ENCODE measurements at regions not wholly inside any gene's neighbourhood (a gene's known extent, or its start where the extent isn't known, plus 50 kb on each side); places are given as distances from the start of the nearest gene placed in this dataset.
"Not testable (repeated sequence)": the region's sequence is repeated elsewhere in the genome, so short reads cannot be mapped to it uniquely, and the experiment has no call there.

DNA sequence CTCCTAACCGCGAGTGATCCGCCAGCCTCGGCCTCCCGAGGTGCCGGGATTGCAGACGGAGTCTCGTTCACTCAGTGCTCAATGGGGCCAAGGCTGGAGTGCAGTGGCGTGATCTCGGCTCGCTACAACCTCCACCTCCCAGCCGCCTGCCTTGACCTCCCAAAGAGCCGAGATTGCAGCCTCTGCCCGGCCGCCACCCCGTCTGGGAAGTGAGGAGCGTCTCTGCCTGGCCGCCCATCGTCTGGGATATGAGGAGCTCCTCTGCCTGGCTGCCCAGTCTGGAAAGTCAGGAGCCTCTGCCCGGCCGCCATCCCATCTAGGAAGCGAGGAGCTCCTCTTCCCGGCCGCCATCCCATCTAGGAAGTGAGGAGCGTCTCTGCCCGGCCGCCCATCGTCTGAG lies 58.8 kb upstream of the ANKRD30BL start:
- not testable (repeated sequence) for H3K4me3 ChIP-seq (replicated peaks in 1 of 2; ENCODE audit: low read depth in 2 of 2, low read length in 2 of 2); DNase-seq (ENCODE audit: low read depth in 2 of 2)

DNA sequence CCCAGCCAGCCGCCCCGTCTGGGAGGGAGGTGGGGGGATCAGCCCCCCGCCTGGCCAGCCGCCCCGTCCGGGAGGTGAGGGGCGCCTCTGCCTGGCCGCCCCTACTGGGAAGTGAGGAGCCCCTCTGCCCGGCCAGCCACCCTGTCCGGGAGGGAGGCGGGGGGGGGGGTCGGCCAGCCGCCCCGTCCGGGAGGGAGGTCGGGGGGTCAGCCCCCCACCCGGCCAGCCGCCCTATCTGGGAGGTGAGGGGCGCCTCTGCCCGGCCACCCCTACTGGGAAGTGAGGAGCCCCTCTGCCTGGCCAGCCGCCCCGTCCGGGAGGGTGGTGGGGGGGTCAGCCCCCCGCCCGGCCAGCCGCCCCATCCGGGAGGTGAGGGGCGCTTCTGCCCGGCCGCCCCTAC lies 60.1 kb upstream of the ANKRD30BL start:
- DNase-seq (ENCODE audit: low read depth in 2 of 2) = not testable (repeated sequence)

GRCh38 chr2:132252191-132252893 lies 90.6 kb upstream of the ANKRD30BL start:
- no peak for DNase-seq (ENCODE audit: low read depth in 2 of 2)
- no peak for TF ChIP-seq CTCF (IDR thresholded peaks at IDR 0.05; ENCODE audit: low read depth, low read length)
- H3K4me3 ChIP-seq (replicated peaks in 1 of 2; ENCODE audit: low read depth in 2 of 2, low read length in 2 of 2) = no peak overlapping the region

More for the DNA sequence above, 60.1 kb upstream of the ANKRD30BL start:
- not testable (repeated sequence) for H3K4me3 ChIP-seq (replicated peaks in 1 of 2; ENCODE audit: low read depth in 2 of 2, low read length in 2 of 2)

DNA sequence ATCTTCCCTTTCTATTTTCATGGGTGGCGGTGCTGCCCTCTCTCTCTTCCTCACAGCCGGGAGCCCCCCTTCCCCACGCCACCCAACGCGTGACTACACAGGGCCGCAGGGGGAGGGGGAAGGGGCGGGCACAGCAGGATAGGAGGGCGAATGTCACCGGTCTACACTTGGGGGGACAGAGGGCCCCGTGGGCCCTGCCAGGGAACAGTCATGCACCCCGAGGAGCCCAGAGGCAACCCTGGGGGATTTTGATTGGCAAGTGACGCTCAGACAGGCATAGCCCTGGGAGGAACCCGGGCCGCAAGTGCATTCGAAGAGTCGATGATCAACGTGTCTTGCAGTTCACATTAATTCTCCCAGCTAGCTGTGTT lies 91.1 kb upstream of the ANKRD30BL start:
- no peak for TF ChIP-seq CTCF (IDR thresholded peaks at IDR 0.05; ENCODE audit: low read depth, low read length)
- H3K4me3 ChIP-seq (replicated peaks in 1 of 2; ENCODE audit: low read depth in 2 of 2, low read length in 2 of 2) = no peak overlapping the region
- no peak for DNase-seq (ENCODE audit: low read depth in 2 of 2)

DNA sequence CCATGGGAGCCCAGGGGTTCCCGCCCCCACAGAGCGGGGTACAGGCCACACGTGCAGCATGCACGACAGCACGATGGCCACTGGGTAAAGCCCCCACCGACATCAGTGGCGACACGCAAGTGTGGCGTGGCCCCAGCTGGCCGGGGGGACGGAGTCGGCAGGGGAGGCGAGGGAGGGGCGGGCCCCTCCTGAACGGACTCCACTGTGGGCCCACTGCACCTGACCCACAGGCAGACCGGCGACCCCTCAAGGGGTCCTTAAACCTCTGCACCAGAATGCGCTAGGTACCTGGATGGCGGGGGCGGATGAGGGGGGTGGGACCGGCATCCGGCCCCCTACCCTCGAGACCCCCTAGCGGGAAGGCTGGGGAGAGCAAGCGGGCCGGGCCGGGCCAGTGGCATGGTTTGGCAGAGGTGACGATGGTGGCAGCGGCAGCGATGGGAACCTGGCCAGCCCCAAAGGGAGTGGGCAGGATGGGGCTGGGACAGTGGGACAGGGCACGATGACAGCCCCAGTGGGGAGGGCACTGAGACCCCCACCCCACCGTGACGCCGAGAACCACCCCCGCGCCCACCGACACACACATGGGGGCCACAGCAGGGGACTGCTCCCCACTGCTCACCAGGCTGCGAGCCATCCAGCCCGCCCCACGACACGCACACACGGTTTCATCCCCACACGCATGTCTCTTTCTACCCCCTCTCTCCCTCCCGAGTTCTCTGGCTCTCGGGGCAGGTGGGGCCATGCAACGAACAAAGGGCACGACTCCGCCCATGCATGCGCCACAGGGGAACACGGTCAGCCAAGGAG lies 91.9 kb upstream of the ANKRD30BL start:
- TF ChIP-seq CTCF (IDR thresholded peaks at IDR 0.05; ENCODE audit: low read depth, low read length) = no peak
- H3K4me3 ChIP-seq (replicated peaks in 1 of 2; ENCODE audit: low read depth in 2 of 2, low read length in 2 of 2) = no peak overlapping the region
- DNase-seq (ENCODE audit: low read depth in 2 of 2) = no peak

GRCh38 chr2:132254306-132254919 lies 92.7 kb upstream of the ANKRD30BL start:
- not testable (repeated sequence) for H3K4me3 ChIP-seq (replicated peaks in 1 of 2; ENCODE audit: low read depth in 2 of 2, low read length in 2 of 2); DNase-seq (ENCODE audit: low read depth in 2 of 2)

- no peak for TF ChIP-seq CTCF (IDR thresholded peaks at IDR 0.05; ENCODE audit: low read depth, low read length)
- DNase-seq (ENCODE audit: low read depth in 2 of 2) = no peak
- H3K4me3 ChIP-seq (replicated peaks in 1 of 2; ENCODE audit: low read depth in 2 of 2, low read length in 2 of 2) = no peak overlapping the region
These were observed 94.0 kb upstream of the ANKRD30BL start for GRCh38 chr2:132255714-132256113.

DNA sequence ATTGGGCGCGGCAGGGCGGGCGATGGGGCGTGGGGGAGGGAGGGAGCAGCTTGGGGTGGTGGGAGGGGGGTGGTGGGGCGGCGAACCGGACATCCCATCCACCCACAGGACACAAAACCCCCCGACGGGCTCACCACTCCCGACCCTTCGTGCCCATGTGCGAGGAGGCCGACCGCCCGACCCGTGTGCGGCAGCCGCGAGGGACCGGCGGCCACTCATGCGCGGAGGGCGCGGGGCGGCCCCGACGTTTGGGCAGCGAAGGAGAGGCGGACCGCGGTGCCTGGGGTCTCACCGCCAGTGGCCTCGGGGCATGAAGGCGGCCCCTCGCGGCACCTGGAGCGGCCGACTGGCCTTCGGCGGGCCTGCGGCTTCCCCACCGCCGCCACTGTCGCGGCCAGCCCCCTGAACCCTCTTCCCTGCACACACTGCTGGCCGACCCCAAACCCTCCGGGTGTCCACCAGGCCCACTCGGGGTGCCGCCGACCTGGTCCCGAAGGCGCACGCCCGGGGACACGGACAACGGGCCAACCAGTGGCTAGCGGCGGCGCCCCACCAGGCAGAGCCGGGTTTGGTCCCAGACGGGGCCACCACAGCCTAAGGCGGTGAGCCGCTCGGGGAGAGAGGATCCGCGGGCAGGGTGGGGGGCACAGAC lies 94.6 kb upstream of the ANKRD30BL start:
- no peak for DNase-seq (ENCODE audit: low read depth in 2 of 2)
- H3K4me3 ChIP-seq (replicated peaks in 1 of 2; ENCODE audit: low read depth in 2 of 2, low read length in 2 of 2) = no peak overlapping the region
- TF ChIP-seq CTCF (IDR thresholded peaks at IDR 0.05; ENCODE audit: low read depth, low read length) = no peak

GRCh38 chr2:132256903-132257300 lies 95.2 kb upstream of the ANKRD30BL start:
- not testable (repeated sequence) for DNase-seq (ENCODE audit: low read depth in 2 of 2)

DNA sequence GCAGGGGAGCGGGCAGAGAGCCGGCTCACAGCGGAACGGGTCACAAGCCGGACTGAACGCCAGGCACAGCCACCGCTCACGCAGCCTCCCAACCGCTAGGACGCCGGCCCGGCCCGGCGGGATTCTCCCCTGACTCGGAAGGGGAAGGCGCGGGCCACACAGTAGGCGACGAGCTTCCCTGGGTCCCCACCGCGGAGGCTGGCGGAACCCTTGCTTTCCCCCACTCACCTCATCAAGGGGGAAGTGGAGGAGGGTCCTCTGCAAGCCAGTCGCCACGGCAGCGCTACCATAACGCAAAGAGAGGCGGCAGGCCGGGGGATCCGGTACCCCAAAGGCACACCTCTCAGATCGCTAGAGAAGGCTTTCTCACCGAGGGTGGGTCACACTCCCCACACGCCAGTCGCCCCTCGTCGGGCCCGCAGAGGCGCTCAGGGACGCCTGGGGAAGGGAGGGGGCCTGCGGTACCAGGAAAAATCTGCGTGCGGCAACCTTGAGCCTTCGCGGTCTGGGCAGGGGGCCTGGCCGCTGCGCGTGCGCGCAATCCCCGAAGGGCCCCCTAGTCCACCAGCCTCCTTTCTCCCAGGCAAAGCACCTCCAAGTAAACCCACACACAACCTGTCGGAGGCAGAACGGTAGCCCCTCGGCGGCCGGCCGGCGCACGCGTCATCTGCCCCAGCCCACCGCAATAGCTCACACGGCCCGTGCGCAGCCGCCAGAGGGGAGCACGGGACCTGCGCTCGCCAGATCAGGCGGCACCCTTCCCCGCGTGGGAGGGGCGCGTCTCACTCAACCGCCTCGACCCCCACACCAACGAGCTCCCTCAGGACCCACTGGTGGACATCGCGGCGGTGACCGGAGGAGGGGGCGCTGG lies 95.8 kb upstream of the ANKRD30BL start:
- H3K4me3 ChIP-seq (replicated peaks in 1 of 2; ENCODE audit: low read depth in 2 of 2, low read length in 2 of 2) = not testable (repeated sequence)

More at GRCh38 chr2:132256903-132257300, 95.2 kb upstream of the ANKRD30BL start:
- not testable (repeated sequence) for H3K4me3 ChIP-seq (replicated peaks in 1 of 2; ENCODE audit: low read depth in 2 of 2, low read length in 2 of 2)

More for the DNA sequence above, 95.8 kb upstream of the ANKRD30BL start:
- DNase-seq (ENCODE audit: low read depth in 2 of 2) = not testable (repeated sequence)

All from cardiac fibroblast (primary cell).